NB4 (cell line): ENCODE measurements at regions not wholly inside any gene's neighbourhood (a gene's known extent, or its start where the extent isn't known, plus 50 kb on each side); places are given as distances from the start of the nearest gene placed in this dataset.

Experiments
- MYC ChIP-seq: IDR thresholded peaks from 2 replicates; pipeline ENCODE4 v1.6.1; 2011; ENCODE audit warnings: low read depth, low read length
- POLR2A ChIP-seq: IDR thresholded peaks from 2 replicates; pipeline ENCODE4 v1.6.1; 2011; ENCODE audit warnings: mild to moderate bottlenecking; ENCODE audit not compliant: insufficient read length; ENCODE audit errors: extremely low read depth
- TF ChIP-seq, protein P1 (sequence below): IDR thresholded peaks from one replicate; pipeline ENCODE4 v1.5.1; 2012; ENCODE audit warnings: low read depth, low read length
- TF ChIP-seq, protein P2 (sequence below): IDR thresholded peaks from 2 replicates; pipeline ENCODE4 v1.6.1; 2011; ENCODE audit warnings: low read depth, low read length

DNA sequence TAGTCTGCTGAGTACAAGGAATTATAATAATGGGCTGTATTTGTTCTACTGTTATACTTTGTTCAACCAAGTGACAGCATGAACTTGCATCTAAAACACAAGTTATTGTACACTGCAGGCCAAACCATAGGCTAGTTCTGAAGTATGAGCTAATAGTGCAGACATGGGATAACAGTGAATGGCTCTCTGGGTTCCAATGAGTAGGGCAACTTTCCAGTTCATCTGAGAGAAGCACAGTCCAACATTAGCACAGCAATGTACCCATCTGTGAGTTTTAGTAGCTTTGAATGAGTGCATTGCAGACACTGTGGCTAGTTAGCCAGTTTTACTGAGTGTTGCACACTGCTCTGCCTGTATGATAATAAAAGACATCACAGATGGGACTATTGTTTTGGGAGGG lies 56.5 kb upstream of the FUT9 start:
- TF ChIP-seq, protein P1, sequence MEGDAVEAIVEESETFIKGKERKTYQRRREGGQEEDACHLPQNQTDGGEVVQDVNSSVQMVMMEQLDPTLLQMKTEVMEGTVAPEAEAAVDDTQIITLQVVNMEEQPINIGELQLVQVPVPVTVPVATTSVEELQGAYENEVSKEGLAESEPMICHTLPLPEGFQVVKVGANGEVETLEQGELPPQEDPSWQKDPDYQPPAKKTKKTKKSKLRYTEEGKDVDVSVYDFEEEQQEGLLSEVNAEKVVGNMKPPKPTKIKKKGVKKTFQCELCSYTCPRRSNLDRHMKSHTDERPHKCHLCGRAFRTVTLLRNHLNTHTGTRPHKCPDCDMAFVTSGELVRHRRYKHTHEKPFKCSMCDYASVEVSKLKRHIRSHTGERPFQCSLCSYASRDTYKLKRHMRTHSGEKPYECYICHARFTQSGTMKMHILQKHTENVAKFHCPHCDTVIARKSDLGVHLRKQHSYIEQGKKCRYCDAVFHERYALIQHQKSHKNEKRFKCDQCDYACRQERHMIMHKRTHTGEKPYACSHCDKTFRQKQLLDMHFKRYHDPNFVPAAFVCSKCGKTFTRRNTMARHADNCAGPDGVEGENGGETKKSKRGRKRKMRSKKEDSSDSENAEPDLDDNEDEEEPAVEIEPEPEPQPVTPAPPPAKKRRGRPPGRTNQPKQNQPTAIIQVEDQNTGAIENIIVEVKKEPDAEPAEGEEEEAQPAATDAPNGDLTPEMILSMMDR: no peak
- TF ChIP-seq POLR2A (no peak), MYC (no peak)
- TF ChIP-seq, protein P2, sequence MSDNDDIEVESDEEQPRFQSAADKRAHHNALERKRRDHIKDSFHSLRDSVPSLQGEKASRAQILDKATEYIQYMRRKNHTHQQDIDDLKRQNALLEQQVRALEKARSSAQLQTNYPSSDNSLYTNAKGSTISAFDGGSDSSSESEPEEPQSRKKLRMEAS: no peak
